IMR-90 (cell line): ENCODE measurements at regions not wholly inside any gene's neighbourhood (a gene's known extent, or its start where the extent isn't known, plus 50 kb on each side); places are given as distances from the start of the nearest gene placed in this dataset.

Source experiments
- ATAC-seq: fragments of 200-7000 bp; cut with Tn5 transposase; 2 replicates; pipeline ENCODE4 v1.9.1; 2020; ENCODE audit warnings: low read depth, mild to moderate bottlenecking, moderate library complexity
- BruUV-seq: library from RNA; stranded (reverse); fragments of 400-500 nt; replicated peaks from 2 replicates; lab custom pipeline; 2021; lab: Mats Ljungman, UMichigan
- CTCF ChIA-PET: fragments of 300-600 bp; formaldehyde crosslinking; extraction: SDS; loops from one replicate; lab custom pipeline; 2021; ENCODE audit warnings: antibody characterized with exemption; lab: Yijun Ruan, JAX
- POLR2A ChIA-PET: fragments of 300-600 bp; sonication (Branson Sonifier 250); formaldehyde crosslinking; loops from one replicate; lab custom pipeline; 2022; ENCODE audit warnings: antibody characterized with exemption; ENCODE audit not compliant: unreplicated experiment; lab: Charles Lee
- DNase-seq: peaks from one replicate; pipeline ENCODE4 v3.0.0; 2013
- H2AFZ ChIP-seq: replicated peaks from 2 replicates; pipeline ENCODE3; 2013; ENCODE audit warnings: low read length, mild to moderate bottlenecking; ENCODE audit not compliant: poor library complexity
- H2AK5ac ChIP-seq: 2 replicates; pipeline ENCODE4 v1.6.1; 2013; ENCODE audit warnings: low read depth, low read length, inconsistent platforms
- H2AK9ac ChIP-seq: replicated peaks from 2 replicates; pipeline ENCODE3; 2013; ENCODE audit warnings: mild to moderate bottlenecking, low read depth, low read length, moderate library complexity; ENCODE audit not compliant: poor library complexity
- H2BK120ac ChIP-seq: 2 replicates; pipeline ENCODE4 v1.6.1; 2013; ENCODE audit warnings: low read depth, low read length, inconsistent platforms
- H2BK15ac ChIP-seq: 3 replicates; pipeline ENCODE4 v1.6.1; 2013; ENCODE audit warnings: low read depth, low read length, inconsistent platforms
- H2BK20ac ChIP-seq: 2 replicates; pipeline ENCODE4 v1.6.1; 2013; ENCODE audit warnings: low read depth, mild to moderate bottlenecking, inconsistent platforms, low read length, moderate library complexity
- H2BK5ac ChIP-seq: 2 replicates; pipeline ENCODE4 v1.6.1; 2013; ENCODE audit warnings: mild to moderate bottlenecking, low read depth, low read length, inconsistent platforms; ENCODE audit not compliant: poor library complexity, severe bottlenecking
- H3K14ac ChIP-seq: replicated peaks from 2 replicates; pipeline ENCODE4 v1.6.1; 2013; ENCODE audit warnings: low read depth, low read length, inconsistent platforms
- H3K18ac ChIP-seq: 2 replicates; pipeline ENCODE4 v1.6.1; 2013; ENCODE audit warnings: low read depth, low read length, control low read depth
- H3K23ac ChIP-seq: 2 replicates; pipeline ENCODE4 v1.6.1; 2013; ENCODE audit warnings: low read depth, low read length, inconsistent platforms
- H3K27ac ChIP-seq: 2 replicates; pipeline ENCODE4 v1.5.1; 2013; ENCODE audit warnings: mild to moderate bottlenecking, control low read depth, low read length; ENCODE audit not compliant: insufficient read depth
- H3K27me3 ChIP-seq: 2 replicates; pipeline ENCODE4 v1.6.1; 2013; ENCODE audit warnings: low read length; ENCODE audit not compliant: control insufficient read depth, insufficient read depth
- H3K36me3 ChIP-seq: 2 replicates; pipeline ENCODE4 v1.6.1; 2013; ENCODE audit warnings: low read length, mixed read lengths; ENCODE audit not compliant: control insufficient read depth, insufficient read depth
- H3K4ac ChIP-seq: 2 replicates; pipeline ENCODE4 v1.6.1; 2013; ENCODE audit warnings: low read depth, low read length, inconsistent platforms
- H3K4me1 ChIP-seq: 2 replicates; pipeline ENCODE4 v1.6.1; 2013; ENCODE audit warnings: low read length, mixed read lengths; ENCODE audit not compliant: control insufficient read depth, insufficient read depth
- H3K4me2 ChIP-seq: 2 replicates; pipeline ENCODE4 v1.6.1; 2013; ENCODE audit warnings: low read depth, mild to moderate bottlenecking, control low read depth, low read length, moderate library complexity
- H3K4me3 ChIP-seq: 2 replicates; pipeline ENCODE4 v1.5.1; 2013; ENCODE audit warnings: low read depth, mild to moderate bottlenecking, control low read depth, low read length, moderate library complexity; ENCODE audit not compliant: insufficient read depth
- H3K56ac ChIP-seq: 2 replicates; pipeline ENCODE4 v1.6.1; 2013; ENCODE audit warnings: low read length, inconsistent platforms; ENCODE audit not compliant: insufficient read depth; ENCODE audit errors: extremely low read depth
- H3K79me1 ChIP-seq, 2 experiments: 2 replicates each; pipeline ENCODE4 v1.6.1; 2013; ENCODE audit warnings: low read length in 2 of 2, inconsistent platforms in 1 of 2, low read depth in 1 of 2
- H3K9ac ChIP-seq: 2 replicates; pipeline ENCODE4 v1.6.1; 2013; ENCODE audit warnings: low read depth, low read length, control low read depth
- H3K9me1 ChIP-seq: 2 replicates; pipeline ENCODE4 v1.6.1; 2013; ENCODE audit warnings: low read length, inconsistent platforms; ENCODE audit not compliant: insufficient read depth
- H3K9me3 ChIP-seq: 2 replicates; pipeline ENCODE4 v1.6.1; 2013; ENCODE audit warnings: low read length; ENCODE audit not compliant: control insufficient read depth, insufficient read depth
- H4K20me1 ChIP-seq: 2 replicates; pipeline ENCODE4 v1.6.1; 2013; ENCODE audit warnings: low read length, inconsistent platforms; ENCODE audit not compliant: insufficient read depth
- H4K5ac ChIP-seq: 2 replicates; pipeline ENCODE4 v1.6.1; 2013; ENCODE audit warnings: mild to moderate bottlenecking, low read depth, low read length, control low read depth
- H4K8ac ChIP-seq, 2 experiments: 2 replicates each; pipeline ENCODE4 v1.6.1; 2013; ENCODE audit warnings: low read depth in 2 of 2, low read length in 2 of 2, control low read depth in 1 of 2, inconsistent platforms in 1 of 2
- H4K91ac ChIP-seq: 2 replicates; pipeline ENCODE4 v1.6.1; 2013; ENCODE audit warnings: low read depth, low read length, inconsistent platforms; ENCODE audit not compliant: insufficient read depth
- BHLHE40 ChIP-seq: fragments of 150-350 bp; IDR thresholded peaks from 2 replicates; pipeline ENCODE4 v1.6.1; 2016; ENCODE audit warnings: mild to moderate bottlenecking, low read depth, low read length
- CEBPB ChIP-seq: IDR thresholded peaks from 2 replicates; pipeline ENCODE4 v1.6.1; 2012; ENCODE audit warnings: low read depth, low read length, improper control_type of control experiment
- CHD1 ChIP-seq: IDR thresholded peaks from 2 replicates; pipeline ENCODE4 v1.6.1; 2012; ENCODE audit warnings: low read depth, low read length, improper control_type of control experiment
- FOS ChIP-seq: fragments of 150-350 bp; IDR thresholded peaks from 2 replicates; pipeline ENCODE4 v1.6.1; 2016; ENCODE audit warnings: low read depth, low read length
- MAFK ChIP-seq: IDR thresholded peaks from 2 replicates; pipeline ENCODE4 v1.6.1; 2012; ENCODE audit warnings: low read depth, low read length, improper control_type of control experiment
- MAZ ChIP-seq: IDR thresholded peaks from 2 replicates; pipeline ENCODE4 v1.6.1; 2012; ENCODE audit warnings: low read depth, mild to moderate bottlenecking, low read length, improper control_type of control experiment, moderate library complexity, borderline replicate concordance
- MXI1 ChIP-seq: IDR thresholded peaks from 2 replicates; pipeline ENCODE4 v1.6.1; 2012; ENCODE audit warnings: low read depth, mild to moderate bottlenecking, low read length, moderate library complexity, borderline replicate concordance
- NFE2L2 ChIP-seq: fragments of 150-350 bp; IDR thresholded peaks from 2 replicates; pipeline ENCODE4 v1.6.1; 2016; ENCODE audit warnings: low read depth, mild to moderate bottlenecking, low read length
- POLR2A ChIP-seq: IDR thresholded peaks from 2 replicates; pipeline ENCODE4 v1.6.1; 2012; ENCODE audit warnings: mild to moderate bottlenecking, low read depth, low read length
- RAD21 ChIP-seq: IDR thresholded peaks from 2 replicates; pipeline ENCODE4 v1.6.1; 2012; ENCODE audit warnings: low read length, improper control_type of control experiment
- RCOR1 ChIP-seq: IDR thresholded peaks from 2 replicates; pipeline ENCODE4 v1.6.1; 2012; ENCODE audit warnings: mild to moderate bottlenecking, low read length, improper control_type of control experiment; ENCODE audit not compliant: insufficient replicate concordance
- RFX5 ChIP-seq: IDR thresholded peaks from 2 replicates; pipeline ENCODE4 v1.8.0; 2012; ENCODE audit warnings: low read depth, mild to moderate bottlenecking, low read length, moderate library complexity
- SMC3 ChIP-seq: fragments of 150-350 bp; IDR thresholded peaks from 2 replicates; pipeline ENCODE4 v1.6.1; 2016; ENCODE audit warnings: low read depth, mild to moderate bottlenecking, antibody characterized with exemption, low read length, moderate library complexity
- dilution Hi-C: fragments of 300-500 bp; cut with HindIII; formaldehyde crosslinking; loops from one replicate; pipeline ENCODE4 v1.14.3; 2018; ENCODE audit warnings: low sequenced_read_pairs; ENCODE audit not compliant: unreplicated experiment
- in situ Hi-C: fragments of 300-500 bp; cut with MboI; formaldehyde crosslinking; loops from 3 replicates; pipeline ENCODE4 v1.14.3; 2019; ENCODE audit warnings: low sequenced_read_pairs, inconsistent platforms, mixed read lengths
- intact Hi-C: fragments of 100-400 bp; cut with micrococcal nuclease; formaldehyde crosslinking; loops from 2 replicates; pipeline ENCODE4 v1.10.0; 2022
- TF ChIP-seq, protein P1 (sequence below): fragments of 150-350 bp; IDR thresholded peaks from 2 replicates; pipeline ENCODE4 v1.6.1; 2016; ENCODE audit warnings: low read depth, mild to moderate bottlenecking, low read length, moderate library complexity, borderline replicate concordance
- TF ChIP-seq, protein P2 (sequence below): fragments of 150-350 bp; IDR thresholded peaks from 2 replicates; pipeline ENCODE4 v1.6.1; 2017; ENCODE audit warnings: mild to moderate bottlenecking, antibody characterized with exemption, low read length, low read depth
- TF ChIP-seq, protein P3 (sequence below): conservative IDR thresholded peaks from 2 replicates; pipeline ENCODE4 v1.5.1; 2012; ENCODE audit warnings: mild to moderate bottlenecking, low read depth, low read length, improper control_type of control experiment

DNA sequence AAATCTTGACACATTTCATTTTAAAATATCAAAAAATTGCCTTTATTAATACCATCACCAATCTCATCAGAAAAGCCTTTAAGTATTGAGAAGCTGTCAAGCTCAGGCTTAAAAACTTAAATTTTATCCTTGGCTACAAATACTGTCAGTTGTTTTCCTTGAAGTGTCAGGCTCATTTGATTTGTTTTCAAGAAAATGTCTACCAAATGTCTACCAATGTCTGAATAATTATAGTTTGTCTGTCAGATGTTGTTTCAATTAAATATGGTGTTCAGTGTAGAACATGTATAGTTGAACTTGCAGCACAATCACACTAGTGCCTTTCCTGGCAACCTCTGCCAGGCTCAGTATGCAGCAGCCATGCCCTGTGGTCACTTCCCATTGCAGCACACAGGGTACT is 455.2 kb upstream of the ADAMTS16 start:
- no peaks in the 10 kb centered on the region for H3K36me3 ChIP-seq
- in situ Hi-C loops: no loop called here
- H2BK5ac ChIP-seq: no peak overlapping the region
- H3K9me1 ChIP-seq: no peaks in the 10 kb centered on the region
- no peak overlapping the region for H3K9ac ChIP-seq
- ChIA-PET CTCF (no interaction called here), POLR2A (no interaction called here)
- no peak overlapping the region for H2AFZ ChIP-seq
- no peak overlapping the region for H3K23ac ChIP-seq
- no peak for DNase-seq
- H2AK5ac ChIP-seq: no peak overlapping the region
- no peaks in the 10 kb centered on the region for H3K79me1 ChIP-seq
- H3K4me2 ChIP-seq: no peak overlapping the region
- no peak overlapping the region for H3K56ac ChIP-seq
- H3K27ac ChIP-seq: no peak overlapping the region
- no peak overlapping the region for H3K18ac ChIP-seq
- no peak overlapping the region for H4K91ac ChIP-seq
- H3K4ac ChIP-seq: no peak overlapping the region
- no peak overlapping the region for H2BK20ac ChIP-seq
- BruUV-seq: no TSS peak
- H4K8ac ChIP-seq: no peak overlapping the region
- H2BK120ac ChIP-seq: no peak overlapping the region
- H3K14ac ChIP-seq: no peak overlapping the region
- ATAC-seq: no peak
- H3K4me1 ChIP-seq: no peaks in the 10 kb centered on the region
- H3K4me3 ChIP-seq: no peak overlapping the region
- H4K5ac ChIP-seq: no peak overlapping the region
- H3K9me3 ChIP-seq: peaks cover 2% of the 10 kb centered on the region; the same call in 1 of the 2 replicates
- TF ChIP-seq FOS: no peak
- TF ChIP-seq, protein P1, sequence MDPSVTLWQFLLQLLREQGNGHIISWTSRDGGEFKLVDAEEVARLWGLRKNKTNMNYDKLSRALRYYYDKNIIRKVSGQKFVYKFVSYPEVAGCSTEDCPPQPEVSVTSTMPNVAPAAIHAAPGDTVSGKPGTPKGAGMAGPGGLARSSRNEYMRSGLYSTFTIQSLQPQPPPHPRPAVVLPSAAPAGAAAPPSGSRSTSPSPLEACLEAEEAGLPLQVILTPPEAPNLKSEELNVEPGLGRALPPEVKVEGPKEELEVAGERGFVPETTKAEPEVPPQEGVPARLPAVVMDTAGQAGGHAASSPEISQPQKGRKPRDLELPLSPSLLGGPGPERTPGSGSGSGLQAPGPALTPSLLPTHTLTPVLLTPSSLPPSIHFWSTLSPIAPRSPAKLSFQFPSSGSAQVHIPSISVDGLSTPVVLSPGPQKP: no peak
- TF ChIP-seq MXI1: no peak
- no peak for TF ChIP-seq RFX5
- no peak for TF ChIP-seq NFE2L2
- no peak for TF ChIP-seq SMC3
- TF ChIP-seq, protein P2, sequence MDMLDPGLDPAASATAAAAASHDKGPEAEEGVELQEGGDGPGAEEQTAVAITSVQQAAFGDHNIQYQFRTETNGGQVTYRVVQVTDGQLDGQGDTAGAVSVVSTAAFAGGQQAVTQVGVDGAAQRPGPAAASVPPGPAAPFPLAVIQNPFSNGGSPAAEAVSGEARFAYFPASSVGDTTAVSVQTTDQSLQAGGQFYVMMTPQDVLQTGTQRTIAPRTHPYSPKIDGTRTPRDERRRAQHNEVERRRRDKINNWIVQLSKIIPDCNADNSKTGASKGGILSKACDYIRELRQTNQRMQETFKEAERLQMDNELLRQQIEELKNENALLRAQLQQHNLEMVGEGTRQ: no peak
- TF ChIP-seq POLR2A: no peak
- TF ChIP-seq MAZ: no peak
- TF ChIP-seq MAFK: no peak
- TF ChIP-seq, protein P3, sequence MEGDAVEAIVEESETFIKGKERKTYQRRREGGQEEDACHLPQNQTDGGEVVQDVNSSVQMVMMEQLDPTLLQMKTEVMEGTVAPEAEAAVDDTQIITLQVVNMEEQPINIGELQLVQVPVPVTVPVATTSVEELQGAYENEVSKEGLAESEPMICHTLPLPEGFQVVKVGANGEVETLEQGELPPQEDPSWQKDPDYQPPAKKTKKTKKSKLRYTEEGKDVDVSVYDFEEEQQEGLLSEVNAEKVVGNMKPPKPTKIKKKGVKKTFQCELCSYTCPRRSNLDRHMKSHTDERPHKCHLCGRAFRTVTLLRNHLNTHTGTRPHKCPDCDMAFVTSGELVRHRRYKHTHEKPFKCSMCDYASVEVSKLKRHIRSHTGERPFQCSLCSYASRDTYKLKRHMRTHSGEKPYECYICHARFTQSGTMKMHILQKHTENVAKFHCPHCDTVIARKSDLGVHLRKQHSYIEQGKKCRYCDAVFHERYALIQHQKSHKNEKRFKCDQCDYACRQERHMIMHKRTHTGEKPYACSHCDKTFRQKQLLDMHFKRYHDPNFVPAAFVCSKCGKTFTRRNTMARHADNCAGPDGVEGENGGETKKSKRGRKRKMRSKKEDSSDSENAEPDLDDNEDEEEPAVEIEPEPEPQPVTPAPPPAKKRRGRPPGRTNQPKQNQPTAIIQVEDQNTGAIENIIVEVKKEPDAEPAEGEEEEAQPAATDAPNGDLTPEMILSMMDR: no peak
- no peak for TF ChIP-seq RCOR1
- no peak for TF ChIP-seq CHD1
- no peak for TF ChIP-seq CEBPB
- TF ChIP-seq RAD21: no peak
- no peak for TF ChIP-seq BHLHE40
- H4K20me1 ChIP-seq: no peaks in the 10 kb centered on the region
- H2BK15ac ChIP-seq: no peak overlapping the region
- no peaks in the 10 kb centered on the region for H3K27me3 ChIP-seq
- dilution Hi-C loops: no loop called here
- no peak overlapping the region for H2AK9ac ChIP-seq
- intact Hi-C loops: no loop called here
